Tibial nerve (tissue), 4 donors: ENCODE measurements at regions not wholly inside any gene's neighbourhood (a gene's known extent, or its start where the extent isn't known, plus 50 kb on each side); places are given as distances from the start of the nearest gene placed in this dataset.

Source experiments
- DNase-seq, 2 donors: peaks; one replicate each; pipeline ENCODE4 v3.0.0-alpha.2; 2019; ENCODE audit warnings: low spot score in 2 of 2
- H3K27ac ChIP-seq, 4 donors: fragments of 200-600 bp; sonication (generic) in 3 of 4; one replicate each; pipeline ENCODE4 v1.5.1; 2017 to 2019; ENCODE audit warnings: mild to moderate bottlenecking in 1 of 4
- H3K27me3 ChIP-seq, 2 donors: fragments of 200-600 bp; sonication (generic) in 1 of 2; one replicate each; pipeline versions ENCODE4 v1.5.1 to v1.6.0; 2017 to 2019
- H3K36me3 ChIP-seq, 3 donors: fragments of 200-600 bp; sonication (generic); one replicate each; pipeline ENCODE4 v1.5.1; 2018 to 2019
- H3K4me1 ChIP-seq, 4 donors: fragments of 200-600 bp; sonication (generic) in 3 of 4; one replicate each; pipeline ENCODE4 v1.5.1; 2017 to 2019
- H3K4me3 ChIP-seq, 4 donors: fragments of 200-600 bp; sonication (generic) in 3 of 4; one replicate each; pipeline ENCODE4 v1.5.1; 2017 to 2019; ENCODE audit warnings: mild to moderate bottlenecking in 1 of 4, moderate library complexity in 1 of 4
- H3K9me3 ChIP-seq, 4 donors: fragments of 200-600 bp; sonication (generic) in 3 of 4; one replicate each; pipeline ENCODE4 v1.5.1; 2017 to 2019
- EP300 ChIP-seq, 2 donors: sonication (generic); formaldehyde crosslinking; IDR thresholded peaks; one replicate each; pipeline ENCODE4 v1.6.1; 2017; ENCODE audit warnings: antibody characterized with exemption in 2 of 2, mild to moderate bottlenecking in 1 of 2
- POLR2A ChIP-seq, 2 donors: fragments of 450-650 bp; IDR thresholded peaks; one replicate each; pipeline ENCODE4 v1.6.1; 2017; ENCODE audit warnings: antibody characterized with exemption in 2 of 2, mild to moderate bottlenecking in 2 of 2, moderate library complexity in 2 of 2
- WGBS, 2 donors: methylation state at CpG; one replicate each; pipeline ENCODE4 v1.1.5; 2018; 5-methylcytosine and 5-hydroxymethylcytosine counted together
- TF ChIP-seq, protein P1 (sequence below), 5 experiments: fragments of 200-600 bp in 3 of 5; fragments of 450-650 bp in 2 of 5; sonication (generic) in 3 of 5; IDR thresholded peaks; one replicate each; pipeline ENCODE4 v1.5.1; 2016 to 2019; ENCODE audit warnings: antibody characterized with exemption in 5 of 5, mild to moderate bottlenecking in 3 of 5, moderate library complexity in 2 of 5

DNA sequence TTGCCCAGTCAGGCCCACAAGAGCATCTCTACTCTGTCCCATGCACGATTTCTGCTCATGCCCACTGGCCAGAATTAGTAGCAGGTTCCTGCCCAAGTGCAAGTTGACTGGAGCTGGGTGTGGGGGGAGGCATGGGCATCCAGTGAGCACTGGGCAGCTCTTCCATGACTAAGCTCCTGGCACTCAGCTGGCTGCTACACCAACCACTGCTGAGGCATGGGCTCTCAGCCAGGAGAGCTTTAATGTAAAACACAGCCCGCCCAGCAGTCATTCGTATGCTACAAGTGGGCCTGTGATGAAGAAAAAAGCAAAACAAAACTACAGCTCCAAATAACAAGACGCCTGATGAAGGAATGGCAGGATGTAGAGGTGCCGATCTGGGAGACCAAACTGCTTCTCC is 335.4 kb upstream of the PFKP start:
- Histone ChIP-seq H3K4me3 (no peak overlapping the region), H3K27ac (no peak overlapping the region), H3K9me3 (peaks cover 0 to 17% (median 0%) of the 10 kb centered on the region in 4 donors), H3K36me3 (no peaks in the 10 kb centered on the region), H3K4me1 (no peaks in the 10 kb centered on the region), H3K27me3 (no peaks in the 10 kb centered on the region)
- no peak for DNase-seq
- TF ChIP-seq, protein P1, sequence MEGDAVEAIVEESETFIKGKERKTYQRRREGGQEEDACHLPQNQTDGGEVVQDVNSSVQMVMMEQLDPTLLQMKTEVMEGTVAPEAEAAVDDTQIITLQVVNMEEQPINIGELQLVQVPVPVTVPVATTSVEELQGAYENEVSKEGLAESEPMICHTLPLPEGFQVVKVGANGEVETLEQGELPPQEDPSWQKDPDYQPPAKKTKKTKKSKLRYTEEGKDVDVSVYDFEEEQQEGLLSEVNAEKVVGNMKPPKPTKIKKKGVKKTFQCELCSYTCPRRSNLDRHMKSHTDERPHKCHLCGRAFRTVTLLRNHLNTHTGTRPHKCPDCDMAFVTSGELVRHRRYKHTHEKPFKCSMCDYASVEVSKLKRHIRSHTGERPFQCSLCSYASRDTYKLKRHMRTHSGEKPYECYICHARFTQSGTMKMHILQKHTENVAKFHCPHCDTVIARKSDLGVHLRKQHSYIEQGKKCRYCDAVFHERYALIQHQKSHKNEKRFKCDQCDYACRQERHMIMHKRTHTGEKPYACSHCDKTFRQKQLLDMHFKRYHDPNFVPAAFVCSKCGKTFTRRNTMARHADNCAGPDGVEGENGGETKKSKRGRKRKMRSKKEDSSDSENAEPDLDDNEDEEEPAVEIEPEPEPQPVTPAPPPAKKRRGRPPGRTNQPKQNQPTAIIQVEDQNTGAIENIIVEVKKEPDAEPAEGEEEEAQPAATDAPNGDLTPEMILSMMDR (IDR thresholded peaks at IDR 0.05), result no peak
- TF ChIP-seq POLR2A (IDR thresholded peaks at IDR 0.05), result no peak
- TF ChIP-seq EP300 (IDR thresholded peaks at IDR 0.05), result no peak
- WGBS, 2 donors, result 79 to 91% methylated on average over 5 of the region's 5 CpGs

DNA sequence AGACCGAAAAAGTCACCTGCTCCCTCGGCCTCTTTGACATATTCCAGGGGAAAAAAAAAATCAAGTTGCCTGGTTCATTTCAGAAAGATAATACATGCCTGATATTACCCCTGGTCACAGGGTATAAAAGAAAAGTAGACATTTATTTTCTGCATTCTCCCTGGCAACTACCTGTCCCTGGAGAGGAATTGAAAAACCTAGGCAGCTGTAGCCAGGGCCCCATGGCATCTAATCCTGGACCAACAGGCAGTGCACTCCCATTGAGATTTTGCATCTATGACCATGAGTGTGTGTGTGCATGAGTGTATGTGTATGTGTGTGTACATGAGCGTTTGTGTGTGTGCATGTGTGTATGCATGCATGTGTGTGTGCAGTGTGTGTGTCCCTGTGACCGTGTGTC is 338.2 kb upstream of the PFKP start:
- H3K4me3 ChIP-seq, result no peak overlapping the region
- 72 to 77% methylated on average over 4 of the region's 4 CpGs for WGBS, 2 donors
- TF ChIP-seq, protein P1 (IDR thresholded peaks at IDR 0.05), result no peak
- TF ChIP-seq POLR2A (IDR thresholded peaks at IDR 0.05) (no peak), EP300 (IDR thresholded peaks at IDR 0.05) (no peak)

DNA sequence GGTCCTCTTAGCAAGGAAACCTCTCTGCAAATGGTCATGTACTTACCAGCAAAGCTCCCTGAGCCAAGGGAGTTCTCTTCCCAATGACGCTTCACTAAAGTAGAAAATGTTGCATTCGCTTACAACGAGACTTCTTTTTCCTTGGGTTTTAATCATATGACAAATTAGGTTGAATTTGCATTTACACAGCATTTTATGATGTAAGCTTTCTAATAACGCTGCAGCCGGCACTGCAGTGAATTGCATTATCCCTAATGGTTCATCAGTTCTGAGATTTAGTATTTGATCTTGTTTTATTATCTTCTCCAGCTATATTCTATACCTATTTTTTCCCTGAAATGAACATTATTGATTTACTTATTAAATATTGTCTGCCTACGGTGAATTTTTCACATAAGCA is 339.3 kb upstream of the PFKP start:
- Histone ChIP-seq H3K27me3 (no peaks in the 10 kb centered on the region), H3K4me1 (no peaks in the 10 kb centered on the region), H3K36me3 (no peaks in the 10 kb centered on the region), H3K27ac (no peak overlapping the region), H3K4me3 (no peak overlapping the region), H3K9me3 (peaks cover 0 to 14% (median 0%) of the 10 kb centered on the region in 4 donors)
- WGBS, 2 donors, result 89 to 90% methylated on average over 6 of the region's 6 CpGs
- TF ChIP-seq POLR2A (IDR thresholded peaks at IDR 0.05), result no peak
- no peak for TF ChIP-seq EP300 (IDR thresholded peaks at IDR 0.05)
- DNase-seq, result no peak

More for the DNA sequence above, 338.2 kb upstream of the PFKP start:
- H3K9me3 ChIP-seq, result peaks cover 0 to 17% (median 0%) of the 10 kb centered on the region in 4 donors
- no peaks in the 10 kb centered on the region for H3K27me3 ChIP-seq
- H3K4me1 ChIP-seq, result no peaks in the 10 kb centered on the region
- no peaks in the 10 kb centered on the region for H3K36me3 ChIP-seq
- DNase-seq, result no peak
- H3K27ac ChIP-seq, result no peak overlapping the region

DNA sequence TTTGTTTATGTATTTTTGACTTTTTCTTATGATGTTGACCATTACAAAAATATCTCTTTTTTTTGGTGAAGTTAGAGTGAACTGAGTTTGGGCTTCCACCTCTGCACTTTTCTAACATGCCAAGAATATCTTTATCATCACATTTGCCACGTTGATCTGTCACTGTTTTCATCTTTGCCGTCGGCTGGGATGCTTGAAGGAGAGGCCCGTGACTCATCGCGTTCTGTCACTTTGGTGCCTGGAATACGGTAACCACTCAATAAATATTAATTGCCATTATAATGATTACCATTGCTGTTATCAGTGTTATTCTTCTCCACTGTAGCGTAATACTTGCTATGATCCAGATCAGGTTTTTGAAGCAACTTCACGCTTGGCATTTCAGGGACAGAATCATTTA is 350.8 kb upstream of the PFKP start:
- TF ChIP-seq EP300 (IDR thresholded peaks at IDR 0.05) (no peak), POLR2A (IDR thresholded peaks at IDR 0.05) (no peak)
- TF ChIP-seq, protein P1 (IDR thresholded peaks at IDR 0.05), result no peak
- H3K4me1 ChIP-seq, result no peaks in the 10 kb centered on the region
- no peaks in the 10 kb centered on the region for H3K36me3 ChIP-seq
- no peak overlapping the region for H3K4me3 ChIP-seq
- no peaks in the 10 kb centered on the region for H3K9me3 ChIP-seq
- H3K27ac ChIP-seq, result no peak overlapping the region
- H3K27me3 ChIP-seq, result no peaks in the 10 kb centered on the region
- DNase-seq, result no peak
- 88 to 90% methylated on average over 9 of the region's 9 CpGs for WGBS, 2 donors

DNA sequence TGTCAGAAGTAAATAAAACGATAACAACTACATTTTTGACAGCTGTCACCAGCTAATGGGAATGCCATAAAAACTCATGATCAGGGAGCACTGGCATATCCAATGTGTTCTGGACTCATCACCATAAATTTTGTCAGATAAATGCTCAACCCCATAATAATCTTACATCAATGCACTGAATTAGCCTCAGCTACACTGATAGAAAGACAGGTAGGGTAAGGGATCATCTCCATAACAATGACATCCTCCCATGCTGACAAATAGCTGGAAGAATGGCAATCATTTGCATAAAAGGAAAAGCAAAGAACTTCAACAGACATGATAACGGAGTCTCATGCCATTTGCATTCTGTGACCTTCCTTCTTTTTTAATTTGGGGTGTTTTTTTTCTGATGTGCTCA is 352.8 kb upstream of the PFKP start:
- no peak overlapping the region for H3K4me3 ChIP-seq
- H3K27me3 ChIP-seq, result no peaks in the 10 kb centered on the region
- H3K9me3 ChIP-seq, result peaks cover 0 to 6% (median 0%) of the 10 kb centered on the region in 4 donors
- DNase-seq, result no peak
- H3K27ac ChIP-seq, result no peak overlapping the region
- no peaks in the 10 kb centered on the region for H3K4me1 ChIP-seq
- no peaks in the 10 kb centered on the region for H3K36me3 ChIP-seq
- TF ChIP-seq, protein P1 (IDR thresholded peaks at IDR 0.05), result no peak
- 71 to 73% methylated on average over 2 of the region's 2 CpGs for WGBS, 2 donors

DNA sequence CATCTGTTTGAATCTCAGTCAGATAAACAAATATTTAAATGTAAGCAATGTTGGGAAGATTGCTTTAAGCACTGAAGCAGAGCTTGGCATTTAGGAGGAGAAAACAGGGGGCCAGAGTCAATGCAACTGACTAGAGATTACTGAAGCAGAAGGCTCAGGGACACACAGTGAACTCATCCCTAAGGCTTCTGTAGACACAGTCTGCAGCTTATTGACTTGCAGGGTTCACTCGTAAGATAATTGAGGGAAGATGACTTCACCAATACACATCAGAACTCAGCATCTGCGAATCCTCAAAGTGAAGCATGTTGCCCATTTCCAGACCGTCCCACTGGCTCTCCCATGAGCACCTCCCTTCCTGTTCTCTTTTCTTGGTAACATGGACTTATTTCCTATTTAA is 363.4 kb upstream of the PFKP start:
- 64 to 68% methylated on average over 3 of the region's 3 CpGs for WGBS, 2 donors

More for the DNA sequence above, 363.4 kb upstream of the PFKP start:
- no peaks in the 10 kb centered on the region for H3K36me3 ChIP-seq
- H3K4me3 ChIP-seq, result no peak overlapping the region
- peaks cover 0 to 7% (median 0%) of the 10 kb centered on the region in 4 donors for H3K9me3 ChIP-seq
- H3K27me3 ChIP-seq, result no peaks in the 10 kb centered on the region
- H3K27ac ChIP-seq, result no peak overlapping the region
- TF ChIP-seq POLR2A (IDR thresholded peaks at IDR 0.05), result no peak
- DNase-seq, result no peak
- no peaks in the 10 kb centered on the region for H3K4me1 ChIP-seq
